HG03521 (cell line): ENCODE measurements at regions not wholly inside any gene's neighbourhood (a gene's known extent, or its start where the extent isn't known, plus 50 kb on each side); places are given as distances from the start of the nearest gene placed in this dataset.

Experiments used
- ATAC-seq: cut with Tn5 transposase; IDR thresholded peaks from one replicate; pipeline ENCODE4 v1.9.1; 2021; ENCODE audit warnings: mild to moderate bottlenecking, moderate library complexity; ENCODE audit not compliant: unreplicated experiment

DNA sequence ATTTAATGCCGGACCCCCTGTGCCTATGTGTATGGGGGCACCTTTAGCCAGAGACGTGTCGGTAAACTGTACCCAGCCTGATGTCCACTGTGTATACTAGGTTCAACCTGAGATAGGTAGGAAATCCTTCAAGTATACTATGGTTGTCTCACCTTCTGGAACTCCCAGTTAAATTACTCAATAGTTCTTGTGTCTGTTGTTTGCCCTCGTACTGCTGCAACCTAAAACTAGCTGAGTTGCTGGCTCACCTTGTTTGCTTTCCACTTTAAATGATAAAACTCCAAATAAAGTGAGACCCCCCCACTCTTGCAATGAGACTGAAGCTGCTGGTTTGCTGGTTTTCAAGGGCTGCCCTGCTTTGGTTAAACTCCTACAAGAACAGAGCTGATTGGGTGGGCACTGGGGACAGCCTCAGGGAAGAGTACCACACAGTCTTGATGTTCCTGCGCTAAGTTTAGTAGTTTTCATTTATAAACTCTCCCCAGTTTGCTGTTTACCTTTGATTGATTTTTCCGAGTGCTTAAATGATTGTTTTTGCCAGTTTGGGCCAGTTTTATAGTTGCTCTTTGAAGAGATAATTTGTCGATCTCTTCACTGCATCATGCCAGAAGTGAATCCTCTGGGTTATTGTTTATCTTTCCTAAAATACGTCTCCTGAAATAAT, 1281.8 kb upstream of the MAP3K7 start:
- no peak for ATAC-seq

DNA sequence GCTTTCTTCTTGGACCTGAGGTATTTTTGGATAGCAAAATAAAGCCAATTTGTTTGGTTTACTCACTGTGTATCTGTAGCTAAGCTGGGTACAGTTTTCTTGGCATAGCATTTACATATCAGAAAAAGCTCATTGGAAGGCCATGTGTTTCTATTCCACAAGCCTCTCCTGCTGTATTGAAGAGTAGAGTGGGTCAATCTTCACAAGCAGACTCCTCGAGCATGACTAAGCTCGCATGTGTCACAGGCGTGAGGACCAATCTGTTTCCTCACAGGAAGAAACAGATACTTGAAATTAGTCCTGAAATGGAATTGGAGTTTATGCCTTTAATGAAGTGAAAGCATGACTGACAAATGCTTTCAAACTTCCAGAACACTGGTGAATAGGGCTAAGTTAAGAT, 1279.0 kb upstream of the MAP3K7 start:
- ATAC-seq, result no peak

DNA sequence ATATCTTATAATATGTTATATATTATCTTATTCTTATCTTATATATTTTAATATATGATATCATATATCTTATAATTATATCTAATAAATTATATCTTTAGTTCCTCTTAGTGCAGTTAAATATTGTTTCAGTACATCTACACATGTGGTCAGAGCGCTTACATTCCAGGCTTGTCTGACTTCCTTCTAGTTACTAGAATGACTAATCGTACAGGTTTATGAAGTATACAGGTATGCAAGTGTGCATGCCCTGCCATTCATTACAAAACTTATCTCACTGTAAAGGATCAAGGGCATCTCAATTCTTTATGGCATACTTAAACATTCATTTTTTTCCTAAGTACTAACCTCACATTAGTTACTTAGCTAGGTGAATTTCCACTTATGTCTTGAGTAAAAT, 1278.0 kb upstream of the MAP3K7 start:
- no peak for ATAC-seq

DNA sequence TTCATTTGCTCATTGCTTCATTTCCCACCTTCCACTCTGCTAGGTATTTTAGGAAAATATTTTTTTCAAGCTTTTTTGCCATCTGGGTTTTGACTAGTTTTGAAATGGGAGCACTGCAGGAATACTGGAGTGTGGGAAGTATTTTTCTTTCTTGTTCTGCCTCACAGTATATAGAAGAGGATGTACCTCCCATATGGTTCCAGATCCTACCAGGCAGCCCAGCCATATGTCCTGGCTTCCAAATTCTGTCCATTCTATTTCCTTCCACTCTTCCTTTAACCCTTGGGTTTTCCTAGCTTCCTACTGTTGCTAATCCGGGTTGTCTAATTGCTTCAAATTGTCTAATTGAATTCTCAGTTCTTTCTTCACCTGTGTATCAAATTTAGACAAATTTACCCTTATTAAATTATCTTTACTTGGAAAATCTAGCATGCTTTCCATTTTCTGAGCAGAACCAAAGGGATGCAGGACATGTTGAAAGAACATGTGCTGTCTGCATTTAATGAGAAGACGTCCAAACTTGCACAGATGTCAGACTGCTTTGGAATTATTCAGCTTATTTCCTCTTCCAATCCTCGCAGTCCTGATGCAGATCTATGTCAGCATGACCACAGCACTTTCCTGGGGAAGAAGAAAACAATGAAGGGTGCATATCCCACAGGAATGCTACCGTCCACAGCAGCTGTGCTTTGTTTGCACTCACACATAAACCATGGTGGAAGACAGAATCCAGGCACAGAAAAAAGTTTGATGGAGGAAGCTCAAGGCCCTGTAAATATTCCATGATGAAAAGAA, 1273.9 kb upstream of the MAP3K7 start:
- no peak for ATAC-seq

DNA sequence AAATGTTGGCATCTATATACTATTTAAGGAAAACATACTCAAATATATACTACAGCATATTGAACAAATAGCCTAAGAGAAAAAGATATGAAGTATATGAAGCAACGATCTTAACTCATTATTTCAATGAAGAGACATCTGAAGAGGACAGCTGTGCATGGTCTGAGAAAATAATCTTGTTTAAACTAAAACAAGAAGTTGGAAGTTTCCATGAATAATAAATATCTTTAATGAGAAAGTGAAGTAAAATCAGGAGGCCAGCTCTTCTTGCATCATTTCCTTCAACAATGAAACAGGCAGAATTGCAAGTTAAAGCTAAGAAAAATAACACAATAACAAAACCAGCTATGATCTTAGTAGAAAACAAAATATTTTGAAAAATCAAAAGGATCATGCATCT, 1265.4 kb upstream of the MAP3K7 start:
- ATAC-seq, result no peak

DNA sequence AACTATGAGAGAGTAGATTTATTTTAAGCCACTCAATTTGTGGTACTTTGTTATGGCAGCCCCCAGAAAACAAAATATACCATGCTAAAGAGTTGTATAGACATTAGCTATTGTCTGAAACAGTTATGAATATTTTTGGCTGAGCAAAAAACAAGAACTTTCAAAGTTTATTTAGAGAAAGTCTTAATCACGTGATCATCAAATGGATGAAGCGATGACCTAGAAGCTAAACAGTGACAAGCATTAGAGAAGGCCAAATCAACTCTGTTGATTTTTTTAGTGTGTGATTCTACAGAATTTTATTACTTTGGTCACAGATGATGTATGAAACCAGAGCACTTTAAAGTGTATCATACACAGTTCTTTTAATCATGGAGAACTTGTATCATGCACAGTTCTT, 1247.9 kb upstream of the MAP3K7 start:
- no peak for ATAC-seq

DNA sequence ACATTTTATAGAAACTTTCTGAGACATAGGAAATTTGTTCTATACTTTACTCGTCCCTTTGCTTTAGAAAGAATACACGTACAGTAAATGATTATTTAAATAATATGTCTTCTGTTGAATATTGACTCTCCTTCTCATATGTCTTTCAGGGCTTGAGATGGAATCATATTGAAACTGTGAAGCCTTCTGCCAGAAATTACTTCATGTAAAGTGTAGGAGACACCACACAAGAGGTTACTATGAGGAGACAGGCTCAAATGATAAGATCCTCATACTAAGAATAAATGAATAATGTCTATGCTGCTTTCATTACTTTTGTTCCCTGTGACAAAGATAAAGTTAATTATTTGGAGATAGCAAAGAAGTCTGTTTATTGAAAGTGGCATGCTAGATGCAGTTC, 1240.3 kb upstream of the MAP3K7 start:
- no peak for ATAC-seq

DNA sequence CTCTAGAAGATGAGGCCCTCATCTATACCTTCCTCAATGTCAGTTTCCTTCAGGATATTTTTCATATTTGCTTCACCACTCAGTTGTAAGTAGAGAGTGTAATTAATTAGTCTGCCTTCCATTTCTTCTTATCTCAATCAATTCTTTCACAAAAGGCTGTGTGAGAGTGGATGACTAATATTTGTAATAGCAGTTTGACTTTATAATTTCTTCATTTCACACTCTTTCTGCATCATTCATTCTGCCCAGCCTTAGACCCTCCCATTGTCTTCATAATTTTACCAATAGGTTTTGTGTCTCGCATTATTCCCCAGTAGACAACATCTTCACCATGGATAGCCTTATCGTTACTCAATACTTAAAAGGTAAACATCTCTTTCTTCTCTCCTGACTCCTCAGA, 1239.3 kb upstream of the MAP3K7 start:
- no peak for ATAC-seq

DNA sequence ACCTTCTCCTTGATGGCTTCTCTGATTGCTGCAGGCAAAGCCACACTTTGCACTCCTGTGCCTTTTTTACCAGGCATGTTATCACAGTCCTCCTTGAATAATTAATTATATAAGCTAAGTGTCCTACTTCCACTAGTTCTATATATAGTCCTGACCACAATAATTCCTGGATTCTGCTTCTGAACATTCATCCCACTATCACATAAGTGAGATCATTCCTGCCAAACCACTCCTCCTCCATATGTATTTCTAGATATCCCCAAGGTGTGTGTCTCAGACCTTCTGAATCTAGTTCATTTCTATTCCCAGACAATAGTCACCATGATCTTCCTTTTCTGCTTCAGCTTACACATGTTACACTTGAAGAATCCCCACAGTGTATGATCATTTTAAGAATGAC, 1237.5 kb upstream of the MAP3K7 start:
- no peak for ATAC-seq

DNA sequence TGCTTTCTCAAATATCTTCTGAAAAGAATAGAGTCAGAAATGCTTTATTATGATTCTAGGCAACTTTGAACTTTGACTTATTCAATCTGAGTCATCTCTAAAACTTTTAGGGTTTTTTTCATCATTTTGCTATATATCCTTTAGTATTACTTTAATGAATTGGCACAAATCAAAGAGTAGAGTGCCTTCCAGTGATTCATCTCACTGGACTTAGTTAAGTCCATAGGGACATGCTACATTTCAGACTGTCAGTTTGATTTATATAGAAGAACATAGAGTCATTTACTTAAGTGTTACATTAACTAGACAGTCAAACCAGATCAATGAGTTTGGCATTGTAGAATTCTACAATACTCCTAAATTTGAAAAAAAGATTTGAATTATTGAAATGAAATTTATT, 1235.7 kb upstream of the MAP3K7 start:
- ATAC-seq, result no peak

DNA sequence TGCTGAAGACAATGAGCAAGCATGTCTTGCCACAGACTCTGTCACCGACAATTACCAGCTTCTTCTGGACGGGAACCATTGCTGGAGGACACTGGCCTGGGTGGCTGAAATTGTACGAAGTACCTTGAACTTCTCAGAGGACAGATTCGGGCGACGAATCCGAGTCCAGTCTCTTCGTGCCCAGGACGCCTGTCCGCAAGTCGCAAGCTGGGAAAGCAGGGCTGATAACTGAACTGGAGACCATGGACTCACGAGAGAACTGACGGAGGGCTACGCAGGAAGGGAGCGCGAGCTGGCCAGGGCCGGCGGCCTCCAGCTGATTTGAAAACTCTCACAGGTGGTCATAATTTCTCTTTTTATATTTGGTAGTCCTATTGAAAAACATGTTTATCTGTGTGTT, 1229.5 kb upstream of the MAP3K7 start:
- ATAC-seq, result no peak

DNA sequence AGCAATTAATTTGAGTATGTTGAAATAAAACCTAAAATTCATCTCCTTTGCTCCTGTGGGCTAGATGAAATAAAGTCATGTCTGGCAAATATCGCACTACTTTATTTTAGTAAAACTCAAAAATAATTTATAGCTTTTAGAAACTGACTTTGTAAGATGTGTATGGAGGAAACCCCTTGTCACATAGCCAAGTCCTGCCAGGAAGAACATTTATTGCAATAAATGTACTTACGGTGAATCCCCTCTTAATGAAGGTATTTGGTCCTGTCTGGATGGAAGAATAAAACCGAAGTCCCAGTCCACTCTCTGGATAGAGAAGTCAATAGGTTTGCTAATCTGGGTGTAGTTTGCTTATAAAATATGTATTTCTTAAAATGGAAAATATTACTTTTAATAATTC, 1226.8 kb upstream of the MAP3K7 start:
- no peak for ATAC-seq

DNA sequence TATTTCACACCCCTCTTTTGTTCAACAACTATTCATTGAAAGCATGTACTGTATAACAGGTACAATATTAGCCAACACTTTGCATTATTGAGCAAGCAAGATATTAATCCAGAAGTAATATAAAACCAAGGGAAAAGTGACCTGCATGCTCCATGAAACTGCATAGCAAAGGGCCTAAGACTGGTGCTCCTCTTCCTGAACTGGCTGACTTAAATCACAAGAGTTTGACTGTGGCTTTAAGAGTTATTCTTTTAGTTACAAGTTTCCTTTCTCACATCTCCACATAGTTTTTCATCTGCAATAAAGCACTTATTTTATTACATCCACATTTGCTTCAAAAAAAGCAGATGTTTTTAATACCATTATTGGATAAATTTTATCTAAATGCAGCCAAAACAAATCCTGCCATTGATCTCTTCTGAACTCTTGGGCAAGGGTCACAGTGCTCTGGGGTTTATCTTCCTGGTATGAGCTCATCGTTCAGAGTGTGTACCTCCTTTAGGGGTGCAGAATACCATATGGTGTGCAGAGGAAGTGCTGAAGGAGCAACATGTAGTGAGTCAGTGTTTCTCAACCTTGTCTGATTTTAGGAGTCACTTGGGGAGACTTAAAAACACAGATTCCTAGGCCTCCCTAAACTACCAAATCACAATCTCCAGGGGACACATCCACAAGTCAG, 1225.9 kb upstream of the MAP3K7 start:
- ATAC-seq, result no peak

DNA sequence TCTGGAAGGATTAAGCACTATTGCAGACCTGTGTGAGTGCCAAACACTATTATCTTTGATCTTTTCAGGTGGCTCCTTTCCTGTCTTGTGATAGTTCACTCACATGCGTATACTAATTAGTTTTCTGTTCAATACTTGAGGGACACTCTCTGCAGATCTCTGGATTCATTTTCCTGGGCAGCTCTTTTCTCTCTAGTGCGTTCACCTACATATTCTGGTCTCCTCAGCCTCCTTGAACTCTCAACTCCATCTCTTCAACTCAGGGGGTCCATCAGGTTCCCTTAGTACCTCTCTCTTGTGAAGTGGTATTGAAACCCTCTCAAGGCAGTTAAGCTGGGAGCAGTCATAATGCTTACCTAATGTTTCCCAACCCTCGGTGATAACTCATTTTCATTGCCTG, 1218.1 kb upstream of the MAP3K7 start:
- ATAC-seq, result no peak

DNA sequence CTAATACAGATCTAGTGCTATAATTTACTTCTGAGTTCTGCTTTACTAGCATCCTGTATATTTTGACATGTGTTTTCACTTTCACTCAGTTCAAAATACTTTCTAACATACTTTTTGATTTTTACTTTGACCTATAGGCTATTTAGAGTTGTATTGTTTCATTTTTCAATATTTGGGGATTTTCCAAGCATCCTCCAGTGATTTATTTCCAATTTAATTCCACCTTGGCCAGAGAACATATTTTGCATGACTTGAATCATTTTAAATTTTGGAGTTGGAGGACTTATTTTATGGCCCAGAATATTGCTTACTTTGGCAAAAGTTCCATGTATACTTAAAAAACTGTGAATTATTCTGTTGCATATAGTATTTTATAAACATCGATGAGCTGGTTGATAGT, 1215.6 kb upstream of the MAP3K7 start:
- no peak for ATAC-seq

DNA sequence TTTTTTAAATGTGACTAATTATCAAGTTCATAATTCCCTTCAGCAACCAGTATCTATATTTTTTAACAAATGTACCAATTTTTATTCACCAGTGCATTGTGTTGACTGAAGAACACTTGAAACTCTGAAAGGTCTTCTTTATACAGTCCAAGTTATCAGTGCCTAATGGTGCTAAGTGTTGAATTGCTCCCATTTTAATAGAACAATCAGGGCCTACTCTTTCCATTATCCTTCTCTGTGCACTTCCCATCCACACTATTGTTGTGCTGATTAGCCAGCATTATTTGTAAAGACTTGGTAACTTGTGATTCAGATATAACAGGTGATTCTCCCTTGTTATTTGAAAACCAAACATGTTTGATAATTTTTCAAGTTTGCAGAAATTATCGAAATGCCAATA, 1209.7 kb upstream of the MAP3K7 start:
- ATAC-seq, result no peak

DNA sequence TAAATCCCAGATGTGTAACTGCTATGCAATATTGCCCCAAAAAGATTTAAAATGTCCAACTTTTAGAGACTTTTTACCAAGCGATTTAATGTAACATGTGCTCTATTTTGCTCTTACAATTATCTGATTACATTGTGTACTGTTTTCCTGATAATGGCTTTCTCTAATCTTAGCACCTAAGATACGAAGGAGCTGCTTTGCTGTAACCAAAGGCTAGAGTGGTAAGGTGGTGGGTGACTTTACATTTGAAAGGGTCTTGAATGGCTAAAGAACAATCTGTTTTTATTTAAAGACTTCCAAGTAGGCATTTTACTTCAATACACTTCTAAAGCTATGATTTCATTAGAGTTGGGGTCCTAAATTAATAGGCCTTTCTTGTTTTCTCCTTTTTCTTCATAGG, 1201.6 kb upstream of the MAP3K7 start:
- no peak for ATAC-seq

DNA sequence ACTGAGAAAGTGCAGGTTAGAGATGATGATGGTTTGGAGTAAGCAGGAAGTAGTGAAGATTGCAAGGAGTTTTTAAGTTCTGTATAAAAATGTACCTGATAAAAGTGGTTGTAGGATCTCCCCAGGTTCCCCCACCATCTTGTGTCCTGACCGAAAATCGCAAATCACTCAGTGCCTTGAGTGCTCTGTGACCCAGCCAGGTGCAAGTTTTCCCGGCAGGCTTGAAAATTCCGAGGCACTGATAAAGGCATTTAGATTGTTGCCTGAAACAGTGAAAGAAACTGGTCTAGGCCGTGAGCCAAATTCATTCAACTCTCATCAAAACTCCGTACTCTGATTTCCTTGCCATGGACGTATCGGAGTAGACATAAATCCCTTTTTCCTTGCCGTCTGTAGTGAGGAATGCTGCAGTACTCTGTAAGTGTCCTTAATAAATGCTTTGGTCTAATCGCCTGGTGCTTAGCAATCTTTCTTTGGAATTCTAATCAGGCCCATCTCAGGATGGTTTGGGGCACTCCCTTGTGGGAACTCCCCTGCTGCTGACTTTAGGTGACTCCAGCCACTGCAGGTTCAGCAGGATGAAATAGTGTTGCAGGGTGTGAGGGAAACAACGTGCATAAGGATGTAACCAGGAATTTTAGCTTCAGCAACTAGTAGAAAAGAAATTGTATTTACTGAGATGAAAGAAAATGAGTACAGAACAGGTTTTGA, 1199.8 kb upstream of the MAP3K7 start:
- ATAC-seq, result no peak

DNA sequence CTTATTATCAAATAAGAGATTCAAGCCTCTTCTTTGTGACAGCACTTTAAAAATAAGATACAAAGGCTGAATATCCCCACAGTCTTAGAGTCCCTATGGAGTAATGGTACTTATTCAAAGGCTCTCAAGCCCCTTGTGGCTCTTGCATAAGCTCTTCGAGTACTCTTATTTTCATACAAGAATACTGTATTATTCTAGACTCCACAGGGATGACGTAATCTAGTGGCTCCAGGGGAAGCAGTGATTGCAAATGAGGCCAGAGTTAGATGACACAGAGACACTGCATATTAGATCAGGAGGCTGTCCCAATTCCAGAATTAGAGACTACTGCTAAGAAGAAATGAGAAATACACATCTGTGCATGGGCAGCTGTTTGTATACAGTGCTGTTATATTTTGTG, 1195.9 kb upstream of the MAP3K7 start:
- ATAC-seq, result no peak

DNA sequence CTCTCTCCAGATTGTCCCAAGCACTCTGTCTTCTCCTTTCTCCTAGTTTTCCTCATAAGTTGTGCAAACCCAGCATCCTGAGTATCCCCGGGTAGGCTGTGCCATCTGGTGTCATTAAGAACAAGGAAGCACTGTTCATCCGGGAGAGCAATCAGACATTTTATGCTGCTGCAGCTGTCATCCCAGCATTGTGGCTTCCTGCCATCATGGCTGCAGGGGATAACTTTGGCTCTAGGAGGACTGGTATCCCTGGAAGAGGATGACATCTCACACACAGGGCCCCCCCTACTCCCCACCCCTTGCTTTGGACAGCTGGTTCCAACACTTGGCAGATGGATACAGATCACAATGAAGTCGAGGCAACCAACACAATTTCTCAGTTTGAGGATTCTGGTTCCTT, 1195.1 kb upstream of the MAP3K7 start:
- ATAC-seq, result no peak

DNA sequence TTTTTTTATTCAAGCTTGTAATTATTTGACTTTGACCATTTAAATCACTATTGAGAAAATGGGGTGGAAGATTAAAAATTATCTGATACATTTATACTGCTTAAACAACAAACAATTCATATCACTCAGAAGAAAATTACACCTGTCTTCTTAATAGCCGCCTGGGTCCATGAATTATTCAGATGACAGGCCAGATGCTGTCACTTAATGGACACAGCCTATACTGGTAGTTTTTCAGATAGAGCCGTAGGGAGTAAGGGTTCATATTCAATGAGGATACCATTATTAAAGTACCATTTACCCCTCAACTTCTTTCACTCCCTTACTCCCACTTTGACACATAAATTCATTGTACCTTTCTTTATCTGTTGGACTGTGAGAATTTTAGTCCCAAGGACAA, 1193.4 kb upstream of the MAP3K7 start:
- no peak for ATAC-seq

DNA sequence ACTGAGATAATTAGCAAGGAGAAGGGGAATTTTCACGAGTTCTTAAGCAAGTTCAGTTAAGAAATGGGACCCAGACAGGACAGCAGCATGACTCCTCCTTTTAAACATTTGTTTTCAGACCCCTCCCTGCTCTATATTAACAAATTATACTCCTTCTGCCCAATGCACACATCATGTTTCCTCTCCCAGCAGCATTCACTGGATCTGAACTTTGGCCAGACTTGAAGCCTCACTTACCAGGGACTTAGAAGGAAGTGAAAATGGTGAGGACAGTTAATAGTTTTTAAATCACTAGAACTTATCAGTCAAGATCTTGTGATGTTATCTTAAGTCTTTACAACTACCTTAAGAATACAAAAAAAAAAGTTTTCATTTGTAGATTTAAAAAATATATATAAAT, 1174.7 kb upstream of the MAP3K7 start:
- ATAC-seq, result no peak
